ENCODE measurements at regions not wholly inside any gene's neighbourhood (a gene's known extent, or its start where the extent isn't known, plus 50 kb on each side); places are given as distances from the start of the nearest gene placed in this dataset.
"Not testable (repeated sequence)": the region's sequence is repeated elsewhere in the genome, so short reads cannot be mapped to it uniquely, and the experiment has no call there.

- no peaks in the 10 kb centered on the region for H3K36me3 Mint-ChIP-seq
Observed at GRCh38 chr9:23015557-23015956, 568.9 kb downstream of the DMRTA1 start.

GRCh38 chr9:23036416-23036815 lies 589.8 kb downstream of the DMRTA1 start:
- Mint-ChIP-seq H3K9me3 (peaks cover 2 to 22% (median 8%) of the 10 kb centered on the region in 11 donors), H3K27ac (no peak overlapping the region), H3K27me3 (no peaks in the 10 kb centered on the region), H3K4me3 (no peak overlapping the region), H3K36me3 (no peaks in the 10 kb centered on the region), H3K4me1 (no peaks in the 10 kb centered on the region)
- Histone ChIP-seq H3K36me3 (ENCODE audit: control insufficient read depth in 2 of 3, insufficient read depth in 3 of 3, low read length in 3 of 3) (no peaks in the 10 kb centered on the region), H3K27me3 (ENCODE audit: control insufficient read depth in 2 of 2, insufficient read depth in 2 of 2, low read length in 2 of 2) (no peaks in the 10 kb centered on the region), H3K27ac (ENCODE audit: low read depth, low read length) (no peak overlapping the region), H3K4me1 (ENCODE audit: control insufficient read depth in 2 of 2, insufficient read depth in 2 of 2, low read length in 2 of 2) (no peaks in the 10 kb centered on the region), H3K9me3 (ENCODE audit: control insufficient read depth in 2 of 3, low read length in 3 of 3) (no peaks in the 10 kb centered on the region), H3K4me3 (ENCODE audit: low read length) (no peak overlapping the region)
- intact Hi-C loops (cut with micrococcal nuclease): no loop called here
- POLR2A ChIA-PET: no interaction called here
- ATAC-seq: no peak
- no peak for DNase-seq
- CTCF ChIA-PET: no interaction called here

More at GRCh38 chr9:23015557-23015956, 568.9 kb downstream of the DMRTA1 start:
- Histone ChIP-seq H3K9me3 (ENCODE audit: control insufficient read depth in 2 of 3, low read length in 3 of 3) (no peaks in the 10 kb centered on the region), H3K36me3 (ENCODE audit: control insufficient read depth in 2 of 3, insufficient read depth in 3 of 3, low read length in 3 of 3) (no peaks in the 10 kb centered on the region), H3K4me3 (ENCODE audit: low read length) (no peak overlapping the region), H3K27ac (ENCODE audit: low read depth, low read length) (no peak overlapping the region), H3K27me3 (ENCODE audit: control insufficient read depth in 2 of 2, insufficient read depth in 2 of 2, low read length in 2 of 2) (no peaks in the 10 kb centered on the region), H3K4me1 (ENCODE audit: control insufficient read depth in 2 of 2, insufficient read depth in 2 of 2, low read length in 2 of 2) (no peaks in the 10 kb centered on the region)
- intact Hi-C loops (cut with micrococcal nuclease): no loop called here
- Mint-ChIP-seq H3K27ac (no peak overlapping the region), H3K27me3 (no peaks in the 10 kb centered on the region), H3K4me3 (no peak overlapping the region), H3K9me3 (peaks cover 0 to 17% (median 4%) of the 10 kb centered on the region in 11 donors), H3K4me1 (no peaks in the 10 kb centered on the region)
- DNase-seq (no peak), ATAC-seq (no peak)
- CTCF ChIA-PET: no interaction called here
- POLR2A ChIA-PET: no interaction called here

- Mint-ChIP-seq H3K36me3 (no peaks in the 10 kb centered on the region), H3K27ac (no peak overlapping the region), H3K9me3 (peaks cover 0 to 18% (median 3%) of the 10 kb centered on the region in 11 donors), H3K27me3 (no peaks in the 10 kb centered on the region), H3K4me1 (no peaks in the 10 kb centered on the region), H3K4me3 (no peak overlapping the region)
- Histone ChIP-seq H3K4me3 (ENCODE audit: low read length) (no peak overlapping the region), H3K27ac (ENCODE audit: low read depth, low read length) (no peak overlapping the region), H3K27me3 (ENCODE audit: control insufficient read depth in 2 of 2, insufficient read depth in 2 of 2, low read length in 2 of 2) (no peaks in the 10 kb centered on the region), H3K9me3 (ENCODE audit: control insufficient read depth in 2 of 3, low read length in 3 of 3) (no peaks in the 10 kb centered on the region), H3K36me3 (ENCODE audit: control insufficient read depth in 2 of 3, insufficient read depth in 3 of 3, low read length in 3 of 3) (no peaks in the 10 kb centered on the region), H3K4me1 (ENCODE audit: control insufficient read depth in 2 of 2, insufficient read depth in 2 of 2, low read length in 2 of 2) (no peaks in the 10 kb centered on the region)
- intact Hi-C loops (cut with micrococcal nuclease): no loop called here
- no peak for DNase-seq
- CTCF ChIA-PET: interaction anchor here (0.7 kb wide), 1 partner anchor 531 kb away, joined by 3 read pairs; no protein-coding TSS in a partner anchor
- POLR2A ChIA-PET: no interaction called here
- no peak for ATAC-seq
Observed at GRCh38 chr9:23039402-23039801, 592.8 kb downstream of the DMRTA1 start.

- Mint-ChIP-seq H3K4me1 (no peaks in the 10 kb centered on the region), H3K27me3 (no peaks in the 10 kb centered on the region), H3K9me3 (peaks cover 0 to 22% (median 6%) of the 10 kb centered on the region in 11 donors), H3K36me3 (no peaks in the 10 kb centered on the region), H3K4me3 (no peak overlapping the region), H3K27ac (no peak overlapping the region)
- Histone ChIP-seq H3K36me3 (ENCODE audit: control insufficient read depth in 2 of 3, insufficient read depth in 3 of 3, low read length in 3 of 3) (no peaks in the 10 kb centered on the region), H3K4me3 (ENCODE audit: low read length) (no peak overlapping the region), H3K4me1 (ENCODE audit: control insufficient read depth in 2 of 2, insufficient read depth in 2 of 2, low read length in 2 of 2) (no peaks in the 10 kb centered on the region), H3K27me3 (ENCODE audit: control insufficient read depth in 2 of 2, insufficient read depth in 2 of 2, low read length in 2 of 2) (no peaks in the 10 kb centered on the region), H3K27ac (ENCODE audit: low read depth, low read length) (no peak overlapping the region), H3K9me3 (ENCODE audit: control insufficient read depth in 2 of 3, low read length in 3 of 3) (no peaks in the 10 kb centered on the region)
- ChIA-PET CTCF (no interaction called here), POLR2A (no interaction called here)
- intact Hi-C loops (cut with micrococcal nuclease): no loop called here
- ATAC-seq (no peak), DNase-seq (no peak)
Observed at GRCh38 chr9:23041466-23041865, 594.8 kb downstream of the DMRTA1 start.

- intact Hi-C loops (cut with micrococcal nuclease): no loop called here
Observed at GRCh38 chr9:23044549-23044948, 597.9 kb downstream of the DMRTA1 start.

GRCh38 chr9:23046026-23046425 lies 599.4 kb downstream of the DMRTA1 start:
- CTCF ChIA-PET; H3K27me3 Mint-ChIP-seq; intact Hi-C loops (cut with micrococcal nuclease); H3K36me3 ChIP-seq (ENCODE audit: control insufficient read depth in 2 of 3, insufficient read depth in 3 of 3, low read length in 3 of 3); H3K9me3 ChIP-seq (ENCODE audit: control insufficient read depth in 2 of 3, low read length in 3 of 3); H3K4me1 Mint-ChIP-seq; ATAC-seq; H3K36me3 Mint-ChIP-seq; H3K4me1 ChIP-seq (ENCODE audit: control insufficient read depth in 2 of 2, insufficient read depth in 2 of 2, low read length in 2 of 2); H3K27me3 ChIP-seq (ENCODE audit: control insufficient read depth in 2 of 2, insufficient read depth in 2 of 2, low read length in 2 of 2); DNase-seq; H3K27ac ChIP-seq (ENCODE audit: low read depth, low read length); POLR2A ChIA-PET; H3K4me3 Mint-ChIP-seq; H3K27ac Mint-ChIP-seq; H3K4me3 ChIP-seq (ENCODE audit: low read length): not testable (repeated sequence)
- H3K9me3 Mint-ChIP-seq: peaks cover 0 to 32% (median 8%) of the 10 kb centered on the region in 11 donors

More at GRCh38 chr9:23044549-23044948, 597.9 kb downstream of the DMRTA1 start:
- DNase-seq (no peak), ATAC-seq (no peak)
- no peaks in the 10 kb centered on the region for H3K36me3 Mint-ChIP-seq
- H3K9me3 ChIP-seq (ENCODE audit: control insufficient read depth in 2 of 3, low read length in 3 of 3): no peaks in the 10 kb centered on the region
- ChIA-PET POLR2A (no interaction called here), CTCF (no interaction called here)
- no peaks in the 10 kb centered on the region for H3K4me1 ChIP-seq (ENCODE audit: control insufficient read depth in 2 of 2, insufficient read depth in 2 of 2, low read length in 2 of 2)
- no peak overlapping the region for H3K4me3 Mint-ChIP-seq
- no peak overlapping the region for H3K27ac ChIP-seq (ENCODE audit: low read depth, low read length)
- no peak overlapping the region for H3K4me3 ChIP-seq (ENCODE audit: low read length)
- no peaks in the 10 kb centered on the region for H3K36me3 ChIP-seq (ENCODE audit: control insufficient read depth in 2 of 3, insufficient read depth in 3 of 3, low read length in 3 of 3)
- no peak overlapping the region for H3K27ac Mint-ChIP-seq
- peaks cover 0 to 27% (median 8%) of the 10 kb centered on the region in 11 donors for H3K9me3 Mint-ChIP-seq
- no peaks in the 10 kb centered on the region for H3K4me1 Mint-ChIP-seq
- no peaks in the 10 kb centered on the region for H3K27me3 ChIP-seq (ENCODE audit: control insufficient read depth in 2 of 2, insufficient read depth in 2 of 2, low read length in 2 of 2)
- no peaks in the 10 kb centered on the region for H3K27me3 Mint-ChIP-seq

GRCh38 chr9:23050548-23050947 lies 603.9 kb downstream of the DMRTA1 start:
- Histone ChIP-seq H3K4me3 (ENCODE audit: low read length) (no peak overlapping the region), H3K36me3 (ENCODE audit: control insufficient read depth in 2 of 3, insufficient read depth in 3 of 3, low read length in 3 of 3) (no peaks in the 10 kb centered on the region), H3K4me1 (ENCODE audit: control insufficient read depth in 2 of 2, insufficient read depth in 2 of 2, low read length in 2 of 2) (no peaks in the 10 kb centered on the region), H3K9me3 (ENCODE audit: control insufficient read depth in 2 of 3, low read length in 3 of 3) (no peaks in the 10 kb centered on the region), H3K27ac (ENCODE audit: low read depth, low read length) (no peak overlapping the region), H3K27me3 (ENCODE audit: control insufficient read depth in 2 of 2, insufficient read depth in 2 of 2, low read length in 2 of 2) (no peaks in the 10 kb centered on the region)
- no peak overlapping the region for H3K27ac Mint-ChIP-seq
- intact Hi-C loops (cut with micrococcal nuclease): no loop called here
- CTCF ChIA-PET: no interaction called here
- no peak for ATAC-seq
- H3K4me3 Mint-ChIP-seq: no peak overlapping the region
- DNase-seq: no peak
- no peaks in the 10 kb centered on the region for H3K36me3 Mint-ChIP-seq
- no peaks in the 10 kb centered on the region for H3K27me3 Mint-ChIP-seq
- H3K9me3 Mint-ChIP-seq: peaks cover 0 to 17% (median 2%) of the 10 kb centered on the region in 11 donors
- no peaks in the 10 kb centered on the region for H3K4me1 Mint-ChIP-seq
- POLR2A ChIA-PET: no interaction called here

Measured in naive thymus-derived CD4-positive, alpha-beta T cell (primary cell).